ENCODE measurements at regions not wholly inside any gene's neighbourhood (a gene's known extent, or its start where the extent isn't known, plus 50 kb on each side); places are given as distances from the start of the nearest gene placed in this dataset.
"Not testable (repeated sequence)": the region's sequence is repeated elsewhere in the genome, so short reads cannot be mapped to it uniquely, and the experiment has no call there.

GRCh38 chr12:107497231-107497630, 188.4 kb upstream of the PWP1 start:
- Mint-ChIP-seq H3K4me3 (no peak overlapping the region), H3K27ac (no peak overlapping the region), H3K27me3 (no peaks in the 10 kb centered on the region), H3K9me3 (no peaks in the 10 kb centered on the region), H3K36me3 (peaks cover 12% of the 10 kb centered on the region), H3K4me1 (peaks cover 20% of the 10 kb centered on the region)
- no peak for DNase-seq

GRCh38 chr12:107500307-107500706, 185.3 kb upstream of the PWP1 start:
- H3K36me3 Mint-ChIP-seq: peaks cover 12% of the 10 kb centered on the region
- no peak overlapping the region for H3K4me3 Mint-ChIP-seq
- DNase-seq: no peak
- H3K9me3 Mint-ChIP-seq: no peaks in the 10 kb centered on the region
- H3K27me3 Mint-ChIP-seq: no peaks in the 10 kb centered on the region
- no peak overlapping the region for H3K27ac Mint-ChIP-seq
- peaks cover 12% of the 10 kb centered on the region for H3K4me1 Mint-ChIP-seq

GRCh38 chr12:107501681-107502080, 183.9 kb upstream of the PWP1 start:
- Mint-ChIP-seq H3K36me3 (peaks cover 12% of the 10 kb centered on the region), H3K27ac (no peak overlapping the region), H3K4me1 (peaks cover 12% of the 10 kb centered on the region), H3K27me3 (no peaks in the 10 kb centered on the region), H3K9me3 (peaks cover 3% of the 10 kb centered on the region), H3K4me3 (no peak overlapping the region)
- no peak for DNase-seq

GRCh38 chr12:107503129-107503855, 182.3 kb upstream of the PWP1 start:
- H3K4me3 Mint-ChIP-seq: no peak overlapping the region
- peaks cover 3% of the 10 kb centered on the region for H3K9me3 Mint-ChIP-seq
- DNase-seq: no peak
- H3K27ac Mint-ChIP-seq: no peak overlapping the region
- no peaks in the 10 kb centered on the region for H3K27me3 Mint-ChIP-seq
- peaks cover 12% of the 10 kb centered on the region for H3K4me1 Mint-ChIP-seq
- H3K36me3 Mint-ChIP-seq: no peaks in the 10 kb centered on the region

- H3K36me3 Mint-ChIP-seq: no peaks in the 10 kb centered on the region
- H3K9me3 Mint-ChIP-seq: peaks cover 3% of the 10 kb centered on the region
- H3K27me3 Mint-ChIP-seq: no peaks in the 10 kb centered on the region
- H3K4me3 Mint-ChIP-seq: no peak overlapping the region
- H3K4me1 Mint-ChIP-seq: peaks cover 12% of the 10 kb centered on the region
- no peak for DNase-seq
- no peak overlapping the region for H3K27ac Mint-ChIP-seq
Measured at GRCh38 chr12:107503887-107504885, 181.4 kb upstream of the PWP1 start.

- Mint-ChIP-seq H3K4me1 (peaks cover 6% of the 10 kb centered on the region), H3K36me3 (no peaks in the 10 kb centered on the region)
- no peak for DNase-seq
Measured at GRCh38 chr12:107509421-107509820, 176.2 kb upstream of the PWP1 start.

GRCh38 chr12:107510211-107510610, 175.4 kb upstream of the PWP1 start:
- Mint-ChIP-seq H3K27ac (no peak overlapping the region), H3K27me3 (no peaks in the 10 kb centered on the region), H3K9me3 (peaks cover 3% of the 10 kb centered on the region), H3K4me3 (no peak overlapping the region), H3K4me1 (peaks cover 11% of the 10 kb centered on the region), H3K36me3 (peaks cover 2% of the 10 kb centered on the region)
- no peak for DNase-seq

More at GRCh38 chr12:107509421-107509820, 176.2 kb upstream of the PWP1 start:
- H3K27ac Mint-ChIP-seq: no peak overlapping the region
- peaks cover 3% of the 10 kb centered on the region for H3K9me3 Mint-ChIP-seq
- H3K4me3 Mint-ChIP-seq: no peak overlapping the region
- no peaks in the 10 kb centered on the region for H3K27me3 Mint-ChIP-seq

- H3K27me3 Mint-ChIP-seq: no peaks in the 10 kb centered on the region
- no peak overlapping the region for H3K4me3 Mint-ChIP-seq
- H3K4me1 Mint-ChIP-seq: peaks cover 19% of the 10 kb centered on the region
- no peak for DNase-seq
- H3K9me3 Mint-ChIP-seq: no peaks in the 10 kb centered on the region
- peaks cover 7% of the 10 kb centered on the region for H3K36me3 Mint-ChIP-seq
- no peak overlapping the region for H3K27ac Mint-ChIP-seq
Measured at GRCh38 chr12:107511292-107511691, 174.3 kb upstream of the PWP1 start.

- no peaks in the 10 kb centered on the region for H3K9me3 Mint-ChIP-seq
- peaks cover 19% of the 10 kb centered on the region for H3K4me1 Mint-ChIP-seq
- no peaks in the 10 kb centered on the region for H3K27me3 Mint-ChIP-seq
Measured at GRCh38 chr12:107512391-107512790, 173.2 kb upstream of the PWP1 start.

GRCh38 chr12:107513184-107513583, 172.4 kb upstream of the PWP1 start:
- Mint-ChIP-seq H3K9me3 (peaks cover 2% of the 10 kb centered on the region), H3K27ac (no peak overlapping the region), H3K36me3 (peaks cover 15% of the 10 kb centered on the region), H3K4me3 (no peak overlapping the region), H3K27me3 (no peaks in the 10 kb centered on the region), H3K4me1 (peaks cover 19% of the 10 kb centered on the region)
- no peak for DNase-seq

More at GRCh38 chr12:107512391-107512790, 173.2 kb upstream of the PWP1 start:
- no peak for DNase-seq
- no peak overlapping the region for H3K4me3 Mint-ChIP-seq
- no peak overlapping the region for H3K27ac Mint-ChIP-seq
- peaks cover 9% of the 10 kb centered on the region for H3K36me3 Mint-ChIP-seq

GRCh38 chr12:107513636-107514400, 171.8 kb upstream of the PWP1 start:
- H3K27me3 Mint-ChIP-seq: no peaks in the 10 kb centered on the region
- peaks cover 2% of the 10 kb centered on the region for H3K9me3 Mint-ChIP-seq
- peaks cover 19% of the 10 kb centered on the region for H3K4me1 Mint-ChIP-seq
- H3K4me3 Mint-ChIP-seq: no peak overlapping the region
- H3K36me3 Mint-ChIP-seq: peaks cover 17% of the 10 kb centered on the region
- no peak for DNase-seq
- H3K27ac Mint-ChIP-seq: no peak overlapping the region

- peaks cover 23% of the 10 kb centered on the region for H3K36me3 Mint-ChIP-seq
- no peak for DNase-seq
- H3K4me3 Mint-ChIP-seq: no peak overlapping the region
- no peaks in the 10 kb centered on the region for H3K27me3 Mint-ChIP-seq
- peaks cover 2% of the 10 kb centered on the region for H3K9me3 Mint-ChIP-seq
- H3K27ac Mint-ChIP-seq: peak overlapping the region; percentile 76
- H3K4me1 Mint-ChIP-seq: peaks cover 19% of the 10 kb centered on the region
Measured at GRCh38 chr12:107514887-107515445, 170.6 kb upstream of the PWP1 start.

GRCh38 chr12:107515446-107515958, 170.1 kb upstream of the PWP1 start:
- no peaks in the 10 kb centered on the region for H3K27me3 Mint-ChIP-seq
- H3K36me3 Mint-ChIP-seq: peaks cover 29% of the 10 kb centered on the region
- peak overlapping the region; percentile 76 for H3K27ac Mint-ChIP-seq
- no peak overlapping the region for H3K4me3 Mint-ChIP-seq
- peak; percentile 60 for DNase-seq
- peaks cover 19% of the 10 kb centered on the region for H3K4me1 Mint-ChIP-seq
- peaks cover 2% of the 10 kb centered on the region for H3K9me3 Mint-ChIP-seq

GRCh38 chr12:107517816-107518215, 167.8 kb upstream of the PWP1 start:
- peaks cover 47% of the 10 kb centered on the region for H3K36me3 Mint-ChIP-seq
- H3K9me3 Mint-ChIP-seq: not testable (repeated sequence)

More at GRCh38 chr12:107517816-107518215, 167.8 kb upstream of the PWP1 start:
- not testable (repeated sequence) for H3K4me3 Mint-ChIP-seq, H3K27ac Mint-ChIP-seq, H3K27me3 Mint-ChIP-seq, DNase-seq
- peaks cover 19% of the 10 kb centered on the region for H3K4me1 Mint-ChIP-seq
